Lower leg skin (tissue), 3 donors: ENCODE measurements at regions not wholly inside any gene's neighbourhood (a gene's known extent, or its start where the extent isn't known, plus 50 kb on each side); places are given as distances from the start of the nearest gene placed in this dataset.

ENCODE experiments used
- CTCF ChIP-seq, 3 donors: fragments of 450-650 bp; IDR thresholded peaks; one replicate each; pipeline ENCODE4 v1.5.1; 2016; ENCODE audit warnings: antibody characterized with exemption in 3 of 3, mild to moderate bottlenecking in 3 of 3, moderate library complexity in 2 of 3
- POLR2A ChIP-seq, 2 donors: fragments of 450-650 bp; IDR thresholded peaks; one replicate each; pipeline ENCODE4 v1.6.1; 2016 to 2017; ENCODE audit warnings: antibody characterized with exemption in 2 of 2, mild to moderate bottlenecking in 1 of 2, moderate library complexity in 1 of 2

DNA sequence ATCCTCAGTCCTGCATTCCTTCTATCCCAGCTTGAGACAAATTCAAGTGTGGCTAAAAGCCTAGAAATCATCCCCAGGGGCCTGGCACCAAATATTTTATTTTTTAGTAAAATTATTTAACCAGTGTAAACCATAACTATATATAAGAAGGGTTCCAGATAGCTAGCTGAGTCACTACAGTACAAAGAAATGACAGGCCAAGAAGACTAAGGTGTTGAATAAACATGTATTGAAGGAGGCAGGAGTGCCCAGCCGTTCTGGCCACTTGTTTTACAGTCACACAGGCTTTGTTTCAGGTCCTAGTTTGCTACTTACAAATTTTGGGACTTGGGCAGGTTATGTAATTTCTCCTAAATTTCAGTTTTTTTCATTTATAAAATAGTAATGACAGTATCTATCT lies 225.9 kb upstream of the PITX2 start:
- no peak for TF ChIP-seq CTCF (IDR thresholded peaks at IDR 0.05)
- TF ChIP-seq POLR2A (IDR thresholded peaks at IDR 0.05), result no peak
